ENCODE measurements at regions not wholly inside any gene's neighbourhood (a gene's known extent, or its start where the extent isn't known, plus 50 kb on each side); places are given as distances from the start of the nearest gene placed in this dataset.
A peak's percentile ranks its signal among the peaks of the same experiment; 100 is the strongest.

DNA sequence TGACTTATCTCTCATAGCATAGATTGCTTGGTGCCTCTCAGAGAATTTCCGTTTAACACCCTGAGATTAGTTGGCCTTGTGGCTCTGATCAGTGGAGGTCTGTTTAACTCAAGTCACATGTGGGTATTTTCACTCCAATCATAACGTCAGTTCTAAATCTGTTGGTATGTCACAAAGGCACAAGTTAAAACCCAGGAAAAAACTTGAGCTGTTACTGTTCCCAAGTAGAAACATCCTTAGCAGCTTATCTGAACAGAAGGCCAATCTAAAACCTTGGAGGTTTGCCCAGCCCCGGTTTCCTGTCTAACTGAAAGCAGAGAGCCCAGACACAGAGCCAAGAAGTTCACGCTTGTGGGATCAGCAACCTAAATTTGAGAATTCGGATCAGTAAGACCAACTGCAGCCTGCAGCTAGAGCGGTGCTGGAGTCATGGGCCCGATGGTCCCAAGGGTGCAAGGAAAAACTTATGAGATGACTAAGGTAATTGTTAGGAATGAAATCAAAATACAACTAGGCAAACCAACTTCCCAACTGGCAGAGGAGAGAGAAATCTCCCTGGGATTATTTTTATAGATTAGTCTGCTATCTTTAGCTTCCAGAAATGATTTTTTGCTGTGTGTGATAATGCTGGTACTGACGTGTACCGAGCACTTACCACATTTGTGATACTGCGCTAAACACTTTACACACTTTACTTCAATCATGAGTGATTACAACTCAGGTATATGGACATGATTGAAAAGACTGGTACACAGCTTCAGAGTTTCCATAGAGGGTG, 90.2 kb upstream of the C1orf21 start:
- peak; percentile 43 for DNase-seq (ENCODE audit: low spot score)
- peak; percentile 59 for ATAC-seq (ENCODE audit: low FRiP score)
- TF ChIP-seq, protein P1, sequence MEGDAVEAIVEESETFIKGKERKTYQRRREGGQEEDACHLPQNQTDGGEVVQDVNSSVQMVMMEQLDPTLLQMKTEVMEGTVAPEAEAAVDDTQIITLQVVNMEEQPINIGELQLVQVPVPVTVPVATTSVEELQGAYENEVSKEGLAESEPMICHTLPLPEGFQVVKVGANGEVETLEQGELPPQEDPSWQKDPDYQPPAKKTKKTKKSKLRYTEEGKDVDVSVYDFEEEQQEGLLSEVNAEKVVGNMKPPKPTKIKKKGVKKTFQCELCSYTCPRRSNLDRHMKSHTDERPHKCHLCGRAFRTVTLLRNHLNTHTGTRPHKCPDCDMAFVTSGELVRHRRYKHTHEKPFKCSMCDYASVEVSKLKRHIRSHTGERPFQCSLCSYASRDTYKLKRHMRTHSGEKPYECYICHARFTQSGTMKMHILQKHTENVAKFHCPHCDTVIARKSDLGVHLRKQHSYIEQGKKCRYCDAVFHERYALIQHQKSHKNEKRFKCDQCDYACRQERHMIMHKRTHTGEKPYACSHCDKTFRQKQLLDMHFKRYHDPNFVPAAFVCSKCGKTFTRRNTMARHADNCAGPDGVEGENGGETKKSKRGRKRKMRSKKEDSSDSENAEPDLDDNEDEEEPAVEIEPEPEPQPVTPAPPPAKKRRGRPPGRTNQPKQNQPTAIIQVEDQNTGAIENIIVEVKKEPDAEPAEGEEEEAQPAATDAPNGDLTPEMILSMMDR (IDR thresholded peaks at IDR 0.05): no peak

DNA sequence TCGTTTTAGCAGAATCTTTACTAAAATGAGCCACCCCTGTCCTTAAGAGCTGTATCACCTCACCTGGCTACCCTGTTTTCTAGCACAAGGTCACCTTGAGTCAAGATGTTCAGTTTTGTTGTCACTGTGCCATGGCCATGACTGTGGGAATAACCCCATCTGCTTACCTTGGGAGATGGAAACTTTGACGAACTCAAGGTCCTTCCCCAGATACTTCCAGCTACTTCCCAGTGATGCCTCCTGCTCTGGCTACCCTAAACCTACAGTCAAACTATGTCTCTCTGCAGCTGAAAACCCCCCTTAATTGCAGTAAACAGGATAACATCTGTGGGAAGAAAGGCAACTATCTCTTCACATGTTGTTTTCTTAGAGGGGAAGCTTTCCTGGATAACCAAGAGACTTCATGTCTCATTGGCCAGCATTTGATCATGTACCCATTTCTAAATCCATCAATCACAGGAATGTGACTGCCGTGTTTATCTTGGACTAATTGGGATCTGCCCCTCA, 89.5 kb upstream of the C1orf21 start:
- DNase-seq (ENCODE audit: low spot score): no peak
- TF ChIP-seq, protein P1 (IDR thresholded peaks at IDR 0.05): no peak
- no peak for ATAC-seq (ENCODE audit: low FRiP score)

DNA sequence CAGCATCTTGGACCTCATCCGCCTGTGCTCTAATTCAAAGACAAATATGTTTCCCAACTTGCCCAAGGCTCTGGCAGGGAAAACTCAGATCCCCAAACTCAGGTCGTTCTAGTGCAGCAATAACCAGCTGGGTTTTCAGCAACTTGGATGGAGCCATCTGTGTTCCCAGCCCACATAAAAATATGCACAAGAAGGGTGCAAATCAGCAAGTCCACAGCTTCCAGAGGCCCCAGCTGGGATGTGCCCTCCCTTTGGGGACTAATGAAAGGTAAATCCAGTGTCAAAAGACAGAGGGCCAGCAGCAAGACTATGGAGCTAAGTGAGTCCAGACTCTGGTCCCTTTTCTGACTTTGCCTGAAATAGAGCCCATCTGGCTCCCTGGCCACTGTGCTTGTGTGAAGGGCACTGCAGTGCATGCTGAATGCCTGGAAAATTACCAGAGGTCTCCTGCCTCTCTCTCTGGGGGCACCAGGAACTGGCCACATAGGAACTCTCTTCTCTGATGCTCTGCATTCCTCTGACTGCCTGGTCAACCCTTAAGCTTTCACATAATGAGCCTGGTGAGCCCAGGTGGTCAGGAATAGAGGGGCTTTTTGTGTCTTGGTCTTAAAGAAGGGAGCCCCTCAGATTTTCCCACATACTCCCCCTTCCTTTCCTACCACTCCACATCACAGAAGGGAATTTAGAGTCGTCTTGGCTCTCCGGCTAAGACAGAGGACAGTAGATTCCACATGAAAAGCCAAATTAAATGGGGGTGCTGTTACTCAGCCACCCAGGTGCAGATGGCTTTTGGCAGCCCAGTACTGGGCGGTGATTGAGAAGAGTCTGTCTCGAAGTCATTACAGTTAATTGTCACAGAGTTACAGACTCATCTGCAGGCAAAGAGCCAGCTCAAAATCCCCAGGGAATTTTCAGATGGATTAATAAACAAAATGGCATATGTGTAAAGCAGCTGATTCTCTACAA, 88.1 kb upstream of the C1orf21 start:
- TF ChIP-seq, protein P1 (IDR thresholded peaks at IDR 0.05): no peak
- DNase-seq (ENCODE audit: low spot score) (no peak), ATAC-seq (ENCODE audit: low FRiP score) (no peak)

DNA sequence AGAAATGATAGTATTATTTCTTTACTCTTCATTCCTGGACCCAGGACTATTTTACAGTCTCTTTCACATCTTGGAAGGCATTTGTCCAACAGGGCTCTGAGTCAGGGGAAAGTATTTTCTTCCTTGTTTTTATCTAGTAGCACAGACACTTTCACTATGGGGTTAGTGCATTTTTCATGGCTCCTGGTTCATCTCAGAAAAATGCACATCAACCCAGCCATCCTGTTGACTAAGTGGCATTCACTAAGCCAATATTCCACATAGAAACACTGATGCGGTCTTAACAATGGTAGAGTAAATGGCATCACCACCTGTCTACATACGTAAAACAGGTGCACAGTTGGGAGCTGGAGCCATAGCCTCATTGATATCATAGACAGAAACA, 87.4 kb upstream of the C1orf21 start:
- ATAC-seq (ENCODE audit: low FRiP score) (no peak), DNase-seq (ENCODE audit: low spot score) (no peak)
- TF ChIP-seq, protein P1 (IDR thresholded peaks at IDR 0.05): no peak

DNA sequence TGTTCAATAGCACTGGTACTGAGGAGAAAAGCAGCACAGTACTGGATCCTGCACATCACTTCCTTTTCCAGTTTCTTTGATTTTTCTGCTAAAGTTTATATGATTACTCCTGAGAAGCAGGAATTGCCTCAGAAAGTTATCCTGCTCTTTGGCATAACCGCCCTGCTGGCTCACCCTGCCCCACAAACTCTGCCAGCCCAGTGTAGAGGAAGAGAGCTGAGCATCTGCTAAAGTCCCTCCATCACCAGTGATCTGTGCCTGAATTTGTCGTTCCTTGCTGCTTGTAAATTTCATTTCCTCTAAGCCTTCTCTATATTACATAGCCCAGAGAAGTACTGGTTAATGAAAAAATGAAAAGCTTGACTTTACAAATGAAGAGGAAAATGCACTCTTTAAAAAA, 87.0 kb upstream of the C1orf21 start:
- DNase-seq (ENCODE audit: low spot score): no peak
- no peak for ATAC-seq (ENCODE audit: low FRiP score)
- TF ChIP-seq, protein P1 (IDR thresholded peaks at IDR 0.05): no peak

DNA sequence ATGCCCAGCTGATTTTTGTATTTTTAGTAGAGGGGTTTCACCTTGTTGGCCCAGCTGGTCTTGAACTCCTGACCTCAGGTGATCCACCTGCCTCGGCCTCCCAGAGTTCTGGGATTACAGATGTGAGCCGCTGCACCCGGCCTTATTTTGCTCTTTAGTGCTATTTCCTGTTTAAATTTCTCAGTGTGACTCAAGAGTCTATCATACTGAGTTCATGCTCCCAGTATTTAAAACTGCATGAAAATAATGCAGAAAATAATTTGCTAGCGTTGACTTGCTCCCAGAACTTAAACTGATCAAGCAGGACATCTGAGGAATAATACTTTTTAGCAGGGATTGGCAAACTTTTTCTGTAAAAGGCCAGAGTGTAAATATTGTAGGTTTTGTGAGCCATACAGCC, 86.4 kb upstream of the C1orf21 start:
- TF ChIP-seq, protein P1 (IDR thresholded peaks at IDR 0.05): no peak
- ATAC-seq (ENCODE audit: low FRiP score) (no peak), DNase-seq (ENCODE audit: low spot score) (no peak)

Data from omental fat pad (tissue), 3 donors.